PC-3 (cell line): ENCODE measurements at regions not wholly inside any gene's neighbourhood (a gene's known extent, or its start where the extent isn't known, plus 50 kb on each side); places are given as distances from the start of the nearest gene placed in this dataset.

ENCODE experiments used
- ATAC-seq: fragments of 200-7000 bp; cut with Tn5 transposase; 2 replicates; pipeline ENCODE4 v1.9.1; 2020; ENCODE audit warnings: mild to moderate bottlenecking, moderate library complexity
- BruUV-seq: library from RNA; stranded (reverse); fragments of 400-500 nt; replicated peaks from 2 replicates; lab custom pipeline; 2021; lab: Mats Ljungman, UMichigan
- CTCF ChIA-PET: fragments of 300-600 bp; sonication (Branson Sonifier 250); formaldehyde crosslinking; loops from one replicate; lab custom pipeline; 2022; ENCODE audit warnings: antibody characterized with exemption; lab: Charles Lee
- POLR2A ChIA-PET: fragments of 300-600 bp; sonication (Branson Sonifier 250); formaldehyde crosslinking; loops from one replicate; lab custom pipeline; 2022; ENCODE audit warnings: antibody characterized with exemption; ENCODE audit not compliant: unreplicated experiment; lab: Charles Lee
- DNase-seq: peaks from one replicate; pipeline ENCODE4 v3.0.0-alpha.2; 2015
- H2AFZ ChIP-seq: fragments of 300-600 bp; sonication (generic); 2 replicates; pipeline ENCODE4 v1.6.0; 2016; ENCODE audit warnings: antibody characterized with exemption, low read length
- H3F3A ChIP-seq: fragments of 300-600 bp; sonication (generic); one replicate; pipeline ENCODE4 v1.6.0; 2017; ENCODE audit warnings: antibody characterized with exemption, low read length, control low read depth, mild to moderate bottlenecking; ENCODE audit not compliant: unreplicated experiment
- H3K27ac ChIP-seq: fragments of 300-600 bp; sonication (generic); 2 replicates; pipeline ENCODE4 v1.5.1; 2016; ENCODE audit warnings: mild to moderate bottlenecking, low read length
- H3K27me3 ChIP-seq: fragments of 300-600 bp; sonication (generic); 2 replicates; pipeline ENCODE4 v1.6.1; 2016; ENCODE audit warnings: low read length, mixed read lengths
- H3K36me3 ChIP-seq: fragments of 300-600 bp; sonication (generic); 2 replicates; pipeline ENCODE4 v1.6.1; 2016; ENCODE audit warnings: low read depth, mixed run types, low read length, mixed read lengths
- H3K4me1 ChIP-seq: fragments of 300-600 bp; sonication (generic); 2 replicates; pipeline ENCODE4 v1.5.1; 2016; ENCODE audit warnings: low read length; ENCODE audit not compliant: insufficient read depth
- H3K4me2 ChIP-seq: fragments of 300-600 bp; sonication (generic); 2 replicates; pipeline ENCODE4 v1.6.0; 2016; ENCODE audit warnings: low read length
- H3K4me3 ChIP-seq: fragments of 300-600 bp; sonication (generic); 2 replicates; pipeline ENCODE4 v1.5.1; 2016; ENCODE audit warnings: mild to moderate bottlenecking, low read length, mixed read lengths
- H3K79me2 ChIP-seq: fragments of 300-600 bp; sonication (generic); 2 replicates; pipeline ENCODE4 v1.6.1; 2017; ENCODE audit warnings: low read length, mixed read lengths
- H3K9ac ChIP-seq: fragments of 300-600 bp; sonication (generic); 2 replicates; pipeline ENCODE4 v1.6.0; 2016; ENCODE audit warnings: mild to moderate bottlenecking, low read length
- H3K9me2 ChIP-seq: fragments of 300-600 bp; sonication (generic); replicated peaks from 2 replicates; pipeline ENCODE4 v1.6.1; 2016; ENCODE audit warnings: mixed run types, low read length, mixed read lengths
- H3K9me3 ChIP-seq: fragments of 300-600 bp; sonication (generic); 2 replicates; pipeline ENCODE4 v1.6.1; 2016; ENCODE audit warnings: low read length, mixed read lengths
- H4K20me1 ChIP-seq: fragments of 300-600 bp; sonication (generic); 2 replicates; pipeline ENCODE4 v1.6.1; 2016; ENCODE audit warnings: low read length, mixed read lengths
- EZH2 ChIP-seq: fragments of 300-600 bp; sonication (generic); IDR thresholded peaks from one replicate; pipeline ENCODE4 v1.6.1; 2017; ENCODE audit warnings: antibody characterized with exemption, mild to moderate bottlenecking, low read length; ENCODE audit not compliant: unreplicated experiment
- EZH2phosphoT487 ChIP-seq: fragments of 300-600 bp; sonication (generic); IDR thresholded peaks from 2 replicates; pipeline ENCODE4 v1.6.1; 2018; ENCODE audit warnings: mild to moderate bottlenecking, antibody characterized with exemption, low read length, borderline replicate concordance
- intact Hi-C: fragments of 100-400 bp; cut with micrococcal nuclease; formaldehyde crosslinking; loops from 2 replicates; pipeline ENCODE4 v1.9.0; 2023
- TF ChIP-seq, protein P1 (sequence below): fragments of 300-600 bp; sonication (generic); conservative IDR thresholded peaks from 2 replicates; pipeline ENCODE4 v1.5.1; 2017; ENCODE audit warnings: antibody characterized with exemption, low read depth, mild to moderate bottlenecking, low read length

DNA sequence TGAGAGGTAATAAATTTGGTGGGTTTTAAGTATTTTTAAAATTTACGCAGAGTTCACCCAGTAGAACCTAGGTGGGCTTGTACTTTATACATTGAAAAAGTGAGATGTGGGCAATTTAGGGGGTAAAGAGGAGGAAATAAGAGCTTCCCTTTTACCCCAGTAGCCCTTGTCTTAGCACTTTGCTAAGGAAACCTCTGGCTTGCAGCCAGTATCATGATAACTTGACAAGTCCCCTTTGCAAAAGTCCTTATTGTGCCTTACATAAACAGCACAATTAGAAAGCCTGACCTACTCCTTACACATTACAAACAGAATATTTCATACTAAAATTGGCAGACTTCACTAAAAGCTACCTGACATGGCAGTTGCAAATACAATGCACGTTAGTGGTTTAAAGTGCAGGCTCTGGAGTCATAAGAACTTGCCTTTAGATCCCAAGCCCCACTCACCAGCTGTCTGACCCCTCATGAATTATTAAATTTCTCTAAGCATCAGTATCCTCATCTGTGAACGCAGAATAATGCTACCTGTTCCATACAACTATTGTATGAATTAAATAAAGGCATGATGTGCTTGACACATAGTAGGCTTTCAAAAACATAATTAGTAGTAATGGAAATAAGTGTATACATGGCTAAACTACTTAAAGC, 53.2 kb upstream of the NELL2 start:
- Histone ChIP-seq H3K4me2 (no peak overlapping the region), H3K4me1 (no peaks in the 10 kb centered on the region), H3K9me2 (no peaks in the 10 kb centered on the region), H3K9me3 (no peaks in the 10 kb centered on the region), H4K20me1 (no peaks in the 10 kb centered on the region), H3K27ac (no peak overlapping the region), H3F3A (no peaks in the 10 kb centered on the region), H3K36me3 (no peaks in the 10 kb centered on the region), H2AFZ (no peak overlapping the region), H3K27me3 (peaks cover 24% of the 10 kb centered on the region), H3K79me2 (no peaks in the 10 kb centered on the region), H3K9ac (no peak overlapping the region), H3K4me3 (no peak overlapping the region)
- no peak for DNase-seq
- TF ChIP-seq, protein P1, sequence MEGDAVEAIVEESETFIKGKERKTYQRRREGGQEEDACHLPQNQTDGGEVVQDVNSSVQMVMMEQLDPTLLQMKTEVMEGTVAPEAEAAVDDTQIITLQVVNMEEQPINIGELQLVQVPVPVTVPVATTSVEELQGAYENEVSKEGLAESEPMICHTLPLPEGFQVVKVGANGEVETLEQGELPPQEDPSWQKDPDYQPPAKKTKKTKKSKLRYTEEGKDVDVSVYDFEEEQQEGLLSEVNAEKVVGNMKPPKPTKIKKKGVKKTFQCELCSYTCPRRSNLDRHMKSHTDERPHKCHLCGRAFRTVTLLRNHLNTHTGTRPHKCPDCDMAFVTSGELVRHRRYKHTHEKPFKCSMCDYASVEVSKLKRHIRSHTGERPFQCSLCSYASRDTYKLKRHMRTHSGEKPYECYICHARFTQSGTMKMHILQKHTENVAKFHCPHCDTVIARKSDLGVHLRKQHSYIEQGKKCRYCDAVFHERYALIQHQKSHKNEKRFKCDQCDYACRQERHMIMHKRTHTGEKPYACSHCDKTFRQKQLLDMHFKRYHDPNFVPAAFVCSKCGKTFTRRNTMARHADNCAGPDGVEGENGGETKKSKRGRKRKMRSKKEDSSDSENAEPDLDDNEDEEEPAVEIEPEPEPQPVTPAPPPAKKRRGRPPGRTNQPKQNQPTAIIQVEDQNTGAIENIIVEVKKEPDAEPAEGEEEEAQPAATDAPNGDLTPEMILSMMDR: no peak
- TF ChIP-seq EZH2phosphoT487: no peak
- no peak for TF ChIP-seq EZH2
- ChIA-PET CTCF (interaction anchor here (0.6 kb wide), 1 partner anchor 194 kb away, joined by 3 read pairs; no protein-coding TSS in a partner anchor), POLR2A (no interaction called here)
- intact Hi-C loops: no loop called here
- ATAC-seq: no peak
- no TSS peak for BruUV-seq
